A549 (cell line): ENCODE measurements at regions not wholly inside any gene's neighbourhood (a gene's known extent, or its start where the extent isn't known, plus 50 kb on each side); places are given as distances from the start of the nearest gene placed in this dataset.

Experiments
- ATAC-seq, 2 experiments: fragments of 200-7000 bp in 1 of 2; fragments of >200 bp in 1 of 2; cut with Nextera tagmentation in 1 of 2; cut with Tn5 transposase in 1 of 2; 3 replicates each; pipeline versions ENCODE4 v1.8.0 to v1.9.1; 2018 to 2020; ENCODE audit warnings: mild to moderate bottlenecking in 1 of 2, moderate library complexity in 1 of 2
- CTCF ChIA-PET: fragments of 300-600 bp; sonication (Branson Sonifier 250); formaldehyde crosslinking; extraction: SDS; loops from one replicate; lab custom pipeline; 2021; ENCODE audit warnings: antibody characterized with exemption, inconsistent platforms; lab: Yijun Ruan, JAX
- POLR2A ChIA-PET: fragments of 350-600 bp; formaldehyde crosslinking; extraction: SDS; loops from one replicate; lab custom pipeline; 2021; ENCODE audit warnings: antibody characterized with exemption, inconsistent platforms; lab: Yijun Ruan, JAX
- DNase-seq, 2 experiments: peaks; one replicate each; pipeline versions ENCODE4 v3.0.0 to v3.0.0-alpha.2; 2011 to 2016; ENCODE audit warnings: low read depth in 1 of 2, low spot score in 1 of 2
- FAIRE-seq: peaks from 2 replicates; lab custom pipeline; 2011; peaks lifted over from hg19 to GRCh38; lab: Jason Lieb, UNC
- H3K27ac ChIP-seq, 2 experiments: fragments of >200 bp; sonication (Bioruptor Twin); formaldehyde crosslinking; 3 replicates each; pipeline ENCODE4 v1.5.1; 2016 to 2017
- H3K4me1 ChIP-seq: fragments of >200 bp; sonication (Bioruptor Twin); formaldehyde crosslinking; 3 replicates; pipeline ENCODE4 v1.6.1; 2016
- H3K4me2 ChIP-seq: fragments of >200 bp; sonication (Bioruptor Twin); formaldehyde crosslinking; 3 replicates; pipeline ENCODE4 v1.6.1; 2016
- H3K4me3 ChIP-seq: fragments of >200 bp; sonication (Bioruptor Twin); formaldehyde crosslinking; 3 replicates; pipeline ENCODE4 v1.5.1; 2016
- H3K9me3 ChIP-seq: fragments of >200 bp; sonication (Bioruptor Twin); formaldehyde crosslinking; 3 replicates; pipeline ENCODE4 v1.6.1; 2016
- BCL3 ChIP-seq: fragments of >200 bp; sonication (Bioruptor Twin); formaldehyde crosslinking; IDR thresholded peaks from 3 replicates; pipeline ENCODE4 v1.6.1; 2016
- CBX8 ChIP-seq: fragments of 200-600 bp; sonication (generic); IDR thresholded peaks from 2 replicates; pipeline ENCODE4 v1.6.1; 2016
- CHD2 ChIP-seq: fragments of 150-350 bp; IDR thresholded peaks from 2 replicates; pipeline ENCODE4 v1.6.1; 2014; ENCODE audit warnings: low read length; ENCODE audit not compliant: partially characterized antibody
- GATA3 ChIP-seq: IDR thresholded peaks from 2 replicates; pipeline ENCODE4 v1.6.1; 2012; ENCODE audit warnings: borderline replicate concordance
- HMGXB4 ChIP-seq: fragments of 250-450 bp; sonication (Bioruptor Pico); IDR thresholded peaks from 2 replicates; pipeline ENCODE4 v1.5.0; 2021; ENCODE audit warnings: mild to moderate bottlenecking, moderate library complexity, borderline replicate concordance
- JUNB ChIP-seq: fragments of >200 bp; sonication (Bioruptor Twin); formaldehyde crosslinking; IDR thresholded peaks from 2 replicates; pipeline ENCODE4 v1.6.1; 2016
- KDM1A ChIP-seq: fragments of 200-600 bp; sonication (generic); IDR thresholded peaks from 2 replicates; pipeline ENCODE4 v1.6.1; 2016; ENCODE audit warnings: low read depth, mild to moderate bottlenecking
- POLR2A ChIP-seq: IDR thresholded peaks from 2 replicates; pipeline ENCODE4 v1.6.1; 2012; ENCODE audit warnings: mild to moderate bottlenecking, low read length
- POLR2AphosphoS2 ChIP-seq: conservative IDR thresholded peaks from 2 replicates; pipeline ENCODE4 v1.6.1; 2012; ENCODE audit warnings: low read length, improper control_type of control experiment, inconsistent platforms
- RCOR1 ChIP-seq: fragments of 150-350 bp; IDR thresholded peaks from 2 replicates; pipeline ENCODE4 v1.6.1; 2014; ENCODE audit warnings: antibody characterized with exemption, low read length, low read depth
- TFCP2L1 ChIP-seq: fragments of 250-450 bp; sonication (Bioruptor Pico); IDR thresholded peaks from 2 replicates; pipeline ENCODE4 v1.5.0; 2021; ENCODE audit warnings: mild to moderate bottlenecking
- ZFP36 ChIP-seq: fragments of 450-650 bp; IDR thresholded peaks from 2 replicates; pipeline ENCODE4 v1.6.1; 2014; ENCODE audit warnings: borderline replicate concordance; ENCODE audit not compliant: partially characterized antibody
- WGBS: methylation state at CpG from one replicate; pipeline ENCODE4 v1.1.6; 2017; ENCODE audit errors: missing lambda C conversion rate; 5-methylcytosine and 5-hydroxymethylcytosine counted together
- TF ChIP-seq, protein P1 (sequence below): fragments of 450-650 bp; IDR thresholded peaks from 2 replicates; pipeline ENCODE4 v1.6.1; 2014; ENCODE audit warnings: antibody characterized with exemption
- TF ChIP-seq, protein P2 (sequence below): fragments of >200 bp; sonication (Bioruptor Twin); formaldehyde crosslinking; IDR thresholded peaks from 2 replicates; pipeline ENCODE4 v1.6.1; 2016
- TF ChIP-seq, protein P3 (sequence below): fragments of >200 bp; sonication (Bioruptor Twin); formaldehyde crosslinking; IDR thresholded peaks from 3 replicates; pipeline ENCODE4 v1.5.1; 2016
- TF ChIP-seq, protein P4 (sequence below): fragments of 200-600 bp; sonication (generic); IDR thresholded peaks from 2 replicates; pipeline ENCODE4 v1.6.1; 2016; ENCODE audit warnings: antibody characterized with exemption, mild to moderate bottlenecking, moderate library complexity

- TF ChIP-seq HMGXB4 (CRISPR knock-in tag) = no peak
- TF ChIP-seq CBX8 = no peak
- TF ChIP-seq, protein P1, sequence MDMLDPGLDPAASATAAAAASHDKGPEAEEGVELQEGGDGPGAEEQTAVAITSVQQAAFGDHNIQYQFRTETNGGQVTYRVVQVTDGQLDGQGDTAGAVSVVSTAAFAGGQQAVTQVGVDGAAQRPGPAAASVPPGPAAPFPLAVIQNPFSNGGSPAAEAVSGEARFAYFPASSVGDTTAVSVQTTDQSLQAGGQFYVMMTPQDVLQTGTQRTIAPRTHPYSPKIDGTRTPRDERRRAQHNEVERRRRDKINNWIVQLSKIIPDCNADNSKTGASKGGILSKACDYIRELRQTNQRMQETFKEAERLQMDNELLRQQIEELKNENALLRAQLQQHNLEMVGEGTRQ = no peak
- TF ChIP-seq CHD2 = no peak
- TF ChIP-seq ZFP36 = no peak
- TF ChIP-seq JUNB = no peak
Observed at GRCh38 chr3:87508921-87509320, 232.5 kb upstream of the POU1F1 start.

DNA sequence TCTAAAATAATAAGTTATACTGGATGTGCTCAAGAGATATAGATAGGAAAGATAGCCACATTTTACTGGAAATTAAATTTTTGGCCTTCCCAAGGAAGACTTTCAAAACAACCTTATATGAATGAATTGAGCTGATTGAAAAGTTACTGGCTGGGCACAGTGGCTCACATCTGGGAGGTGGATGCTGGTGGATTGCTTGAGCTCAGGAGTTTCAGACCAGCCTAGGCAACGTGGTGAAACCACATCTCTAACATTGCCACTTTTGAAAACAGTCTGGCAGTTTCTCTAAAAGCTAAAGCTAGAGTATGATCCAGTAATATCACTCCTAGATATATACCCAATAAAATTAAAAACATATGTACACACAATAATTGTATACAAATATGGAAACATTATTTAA, 231.4 kb upstream of the POU1F1 start:
- CTCF ChIA-PET = interaction anchor here (2.5 kb wide), 1 partner anchor 210 kb away, joined by 6 read pairs; no protein-coding TSS in a partner anchor
- FAIRE-seq (no peak), DNase-seq (no peak), ATAC-seq (no peak)
- TF ChIP-seq RCOR1 (no peak), TFCP2L1 (CRISPR knock-in tag) (no peak), GATA3 (no peak), BCL3 (no peak), POLR2AphosphoS2 (no peak), CBX8 (no peak), POLR2A (no peak), KDM1A (no peak)
- TF ChIP-seq, protein P2, sequence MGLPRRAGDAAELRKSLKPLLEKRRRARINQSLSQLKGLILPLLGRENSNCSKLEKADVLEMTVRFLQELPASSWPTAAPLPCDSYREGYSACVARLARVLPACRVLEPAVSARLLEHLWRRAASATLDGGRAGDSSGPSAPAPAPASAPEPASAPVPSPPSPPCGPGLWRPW = no peak
- TF ChIP-seq, protein P3, sequence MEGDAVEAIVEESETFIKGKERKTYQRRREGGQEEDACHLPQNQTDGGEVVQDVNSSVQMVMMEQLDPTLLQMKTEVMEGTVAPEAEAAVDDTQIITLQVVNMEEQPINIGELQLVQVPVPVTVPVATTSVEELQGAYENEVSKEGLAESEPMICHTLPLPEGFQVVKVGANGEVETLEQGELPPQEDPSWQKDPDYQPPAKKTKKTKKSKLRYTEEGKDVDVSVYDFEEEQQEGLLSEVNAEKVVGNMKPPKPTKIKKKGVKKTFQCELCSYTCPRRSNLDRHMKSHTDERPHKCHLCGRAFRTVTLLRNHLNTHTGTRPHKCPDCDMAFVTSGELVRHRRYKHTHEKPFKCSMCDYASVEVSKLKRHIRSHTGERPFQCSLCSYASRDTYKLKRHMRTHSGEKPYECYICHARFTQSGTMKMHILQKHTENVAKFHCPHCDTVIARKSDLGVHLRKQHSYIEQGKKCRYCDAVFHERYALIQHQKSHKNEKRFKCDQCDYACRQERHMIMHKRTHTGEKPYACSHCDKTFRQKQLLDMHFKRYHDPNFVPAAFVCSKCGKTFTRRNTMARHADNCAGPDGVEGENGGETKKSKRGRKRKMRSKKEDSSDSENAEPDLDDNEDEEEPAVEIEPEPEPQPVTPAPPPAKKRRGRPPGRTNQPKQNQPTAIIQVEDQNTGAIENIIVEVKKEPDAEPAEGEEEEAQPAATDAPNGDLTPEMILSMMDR = no peak
- TF ChIP-seq, protein P4, sequence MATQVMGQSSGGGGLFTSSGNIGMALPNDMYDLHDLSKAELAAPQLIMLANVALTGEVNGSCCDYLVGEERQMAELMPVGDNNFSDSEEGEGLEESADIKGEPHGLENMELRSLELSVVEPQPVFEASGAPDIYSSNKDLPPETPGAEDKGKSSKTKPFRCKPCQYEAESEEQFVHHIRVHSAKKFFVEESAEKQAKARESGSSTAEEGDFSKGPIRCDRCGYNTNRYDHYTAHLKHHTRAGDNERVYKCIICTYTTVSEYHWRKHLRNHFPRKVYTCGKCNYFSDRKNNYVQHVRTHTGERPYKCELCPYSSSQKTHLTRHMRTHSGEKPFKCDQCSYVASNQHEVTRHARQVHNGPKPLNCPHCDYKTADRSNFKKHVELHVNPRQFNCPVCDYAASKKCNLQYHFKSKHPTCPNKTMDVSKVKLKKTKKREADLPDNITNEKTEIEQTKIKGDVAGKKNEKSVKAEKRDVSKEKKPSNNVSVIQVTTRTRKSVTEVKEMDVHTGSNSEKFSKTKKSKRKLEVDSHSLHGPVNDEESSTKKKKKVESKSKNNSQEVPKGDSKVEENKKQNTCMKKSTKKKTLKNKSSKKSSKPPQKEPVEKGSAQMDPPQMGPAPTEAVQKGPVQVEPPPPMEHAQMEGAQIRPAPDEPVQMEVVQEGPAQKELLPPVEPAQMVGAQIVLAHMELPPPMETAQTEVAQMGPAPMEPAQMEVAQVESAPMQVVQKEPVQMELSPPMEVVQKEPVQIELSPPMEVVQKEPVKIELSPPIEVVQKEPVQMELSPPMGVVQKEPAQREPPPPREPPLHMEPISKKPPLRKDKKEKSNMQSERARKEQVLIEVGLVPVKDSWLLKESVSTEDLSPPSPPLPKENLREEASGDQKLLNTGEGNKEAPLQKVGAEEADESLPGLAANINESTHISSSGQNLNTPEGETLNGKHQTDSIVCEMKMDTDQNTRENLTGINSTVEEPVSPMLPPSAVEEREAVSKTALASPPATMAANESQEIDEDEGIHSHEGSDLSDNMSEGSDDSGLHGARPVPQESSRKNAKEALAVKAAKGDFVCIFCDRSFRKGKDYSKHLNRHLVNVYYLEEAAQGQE = no peak
- POLR2A ChIA-PET = no interaction called here
- H3K4me1 ChIP-seq = 0 out of 3 replicates have a peak, but pooled peaks cover 4% of the 10 kb centered on the region
- WGBS = 89% methylated on average over 1 of the region's 1 CpG
- no peaks in the 10 kb centered on the region for H3K9me3 ChIP-seq
- H3K27ac ChIP-seq = no peak overlapping the region
- no peak overlapping the region for H3K4me2 ChIP-seq
- no peak overlapping the region for H3K4me3 ChIP-seq

More at GRCh38 chr3:87508921-87509320, 232.5 kb upstream of the POU1F1 start:
- no peak overlapping the region for H3K27ac ChIP-seq
- no peak for ATAC-seq
- H3K4me2 ChIP-seq = no peak overlapping the region
- H3K9me3 ChIP-seq = no peaks in the 10 kb centered on the region
- POLR2A ChIA-PET = no interaction called here
- no peaks in the 10 kb centered on the region for H3K4me1 ChIP-seq
- H3K4me3 ChIP-seq = no peak overlapping the region
- CTCF ChIA-PET = interaction anchor here (2.5 kb wide), 1 partner anchor 211 kb away, joined by 6 read pairs; no protein-coding TSS in a partner anchor
- no peak for FAIRE-seq
- no peak for DNase-seq
- WGBS = 72% methylated on average over 3 of the region's 3 CpGs
